H9 (cell line): ENCODE measurements at regions not wholly inside any gene's neighbourhood (a gene's known extent, or its start where the extent isn't known, plus 50 kb on each side); places are given as distances from the start of the nearest gene placed in this dataset.

Source experiments
- DNase-seq: peaks from one replicate; pipeline ENCODE4 v3.0.0-alpha.2; 2017
- H2AFZ ChIP-seq: one replicate; pipeline ENCODE4 v1.6.1; 2013; ENCODE audit warnings: mild to moderate bottlenecking, low read length, control low read depth, moderate library complexity
- H2AK5ac ChIP-seq: 2 replicates; pipeline ENCODE4 v1.6.1; 2013; ENCODE audit warnings: low read length, control low read depth, mixed read lengths; ENCODE audit not compliant: insufficient read length
- H2BK120ac ChIP-seq: one replicate; pipeline ENCODE4 v1.6.1; 2013; ENCODE audit warnings: low read depth, mild to moderate bottlenecking, low read length, control low read depth, inconsistent platforms; ENCODE audit not compliant: poor library complexity, severe bottlenecking
- H2BK12ac ChIP-seq: 2 replicates; pipeline ENCODE4 v1.6.1; 2013; ENCODE audit warnings: low read length, control low read depth, mixed read lengths, low read depth; ENCODE audit not compliant: insufficient read length
- H2BK15ac ChIP-seq: 2 replicates; pipeline ENCODE4 v1.6.1; 2013; ENCODE audit warnings: low read depth, low read length, control low read depth
- H2BK20ac ChIP-seq: one replicate; pipeline ENCODE4 v1.6.1; 2013; ENCODE audit warnings: low read depth, mild to moderate bottlenecking, low read length, control low read depth, inconsistent platforms; ENCODE audit not compliant: poor library complexity, severe bottlenecking
- H2BK5ac ChIP-seq: 2 replicates; pipeline ENCODE4 v1.6.1; 2013; ENCODE audit warnings: low read length, control low read depth, mixed read lengths; ENCODE audit not compliant: insufficient read length
- H3K14ac ChIP-seq: 2 replicates; pipeline ENCODE4 v1.6.1; 2013; ENCODE audit warnings: low read length, control low read depth; ENCODE audit not compliant: insufficient read depth
- H3K18ac ChIP-seq: 2 replicates; pipeline ENCODE4 v1.6.1; 2013; ENCODE audit warnings: low read depth, mild to moderate bottlenecking, mixed read lengths, low read length, control low read depth; ENCODE audit not compliant: insufficient read length
- H3K23ac ChIP-seq: 2 replicates; pipeline ENCODE4 v1.6.1; 2013; ENCODE audit warnings: low read length, control low read depth, mixed read lengths, low read depth; ENCODE audit not compliant: insufficient read length
- H3K23me2 ChIP-seq: 2 replicates; pipeline ENCODE4 v1.6.1; 2013; ENCODE audit warnings: low read depth, mild to moderate bottlenecking, mixed read lengths, low read length, control low read depth; ENCODE audit not compliant: insufficient read length, poor library complexity, severe bottlenecking
- H3K27ac ChIP-seq: 2 replicates; pipeline ENCODE4 v1.5.1; 2013; ENCODE audit warnings: low read length, control low read depth, mixed read lengths, low read depth; ENCODE audit not compliant: insufficient read length
- H3K27me3 ChIP-seq: 2 replicates; pipeline ENCODE4 v1.6.1; 2013; ENCODE audit warnings: low read length, control low read depth, inconsistent platforms; ENCODE audit not compliant: insufficient read depth
- H3K4ac ChIP-seq: 2 replicates; pipeline ENCODE4 v1.6.1; 2013; ENCODE audit warnings: low read depth, mild to moderate bottlenecking, control low read depth, inconsistent platforms, low read length, moderate library complexity
- H3K4me1 ChIP-seq: 2 replicates; pipeline ENCODE4 v1.6.1; 2013; ENCODE audit warnings: low read length, control low read depth, inconsistent platforms; ENCODE audit not compliant: insufficient read depth
- H3K4me2 ChIP-seq: 2 replicates; pipeline ENCODE4 v1.6.1; 2013; ENCODE audit warnings: low read length, control low read depth, mixed read lengths; ENCODE audit not compliant: insufficient read length, insufficient read depth
- H3K56ac ChIP-seq: 2 replicates; pipeline ENCODE4 v1.6.1; 2013; ENCODE audit warnings: low read depth, mild to moderate bottlenecking, mixed read lengths, low read length, control low read depth; ENCODE audit not compliant: insufficient read length
- H3K79me1 ChIP-seq: 2 replicates; pipeline ENCODE4 v1.6.1; 2013; ENCODE audit warnings: low read depth, mild to moderate bottlenecking, moderate library complexity, low read length, control low read depth, inconsistent platforms; ENCODE audit not compliant: insufficient read depth, poor library complexity, severe bottlenecking
- H3K79me2 ChIP-seq: 2 replicates; pipeline ENCODE4 v1.6.1; 2013; ENCODE audit warnings: low read length, control low read depth, inconsistent platforms; ENCODE audit not compliant: insufficient read depth
- H3K9ac ChIP-seq: 2 replicates; pipeline ENCODE4 v1.6.1; 2013; ENCODE audit warnings: low read length, control low read depth, mixed read lengths; ENCODE audit not compliant: insufficient read length; ENCODE audit errors: extremely low read depth
- H3K9me3 ChIP-seq: one replicate; pipeline ENCODE4 v1.6.1; 2013; ENCODE audit warnings: low read depth, low read length, inconsistent platforms; ENCODE audit not compliant: control insufficient read depth
- H3T11ph ChIP-seq: one replicate; pipeline ENCODE4 v1.6.1; 2013; ENCODE audit warnings: mild to moderate bottlenecking, low read length, control low read depth, inconsistent platforms
- H4K20me1 ChIP-seq: one replicate; pipeline ENCODE4 v1.6.1; 2013; ENCODE audit not compliant: control insufficient read depth, insufficient read length, insufficient read depth
- H4K5ac ChIP-seq: 2 replicates; pipeline ENCODE4 v1.6.1; 2013; ENCODE audit warnings: low read depth, mild to moderate bottlenecking, mixed read lengths, low read length, control low read depth; ENCODE audit not compliant: insufficient read length
- H4K8ac ChIP-seq: replicated peaks from 2 replicates; pipeline ENCODE4 v1.6.1; 2013; ENCODE audit warnings: low read length, control low read depth, mixed read lengths, low read depth; ENCODE audit not compliant: insufficient read length
- H4K91ac ChIP-seq: 2 replicates; pipeline ENCODE4 v1.6.1; 2013; ENCODE audit warnings: low read depth, mild to moderate bottlenecking, moderate library complexity, mixed read lengths, low read length, control low read depth; ENCODE audit not compliant: insufficient read length
- H3K27ac Mint-ChIP-seq, 3 experiments: 2 replicates in 2 of 3; 3 replicates in 1 of 3; pipeline ENCODE4 v1.8.0; 2020 to 2021; ENCODE audit warnings: mixed read lengths in 3 of 3, mild to moderate bottlenecking in 1 of 3, moderate library complexity in 1 of 3
- H3K27me3 Mint-ChIP-seq: 2 replicates; pipeline ENCODE4 v1.8.0; 2021; ENCODE audit warnings: low read depth, mild to moderate bottlenecking, moderate library complexity, mixed read lengths
- H3K36me3 Mint-ChIP-seq, 3 experiments: 2 replicates in 2 of 3; 3 replicates in 1 of 3; pipeline ENCODE4 v1.8.0; 2020 to 2021; ENCODE audit warnings: low read depth in 3 of 3, mixed read lengths in 3 of 3; ENCODE audit not compliant: insufficient read depth in 1 of 3
- H3K4me1 Mint-ChIP-seq, 2 experiments: 2 replicates each; pipeline ENCODE4 v1.8.0; 2020; ENCODE audit warnings: mixed read lengths in 2 of 2
- H3K4me3 Mint-ChIP-seq, 2 experiments: 2 replicates in 1 of 2; 3 replicates in 1 of 2; pipeline ENCODE4 v1.8.0; 2020 to 2021; ENCODE audit warnings: mild to moderate bottlenecking in 2 of 2, mixed read lengths in 2 of 2, moderate library complexity in 1 of 2
- H3K9me3 Mint-ChIP-seq, 2 experiments: 2 replicates in 1 of 2; 3 replicates in 1 of 2; pipeline ENCODE4 v1.8.0; 2020; ENCODE audit warnings: mild to moderate bottlenecking in 2 of 2, mixed read lengths in 2 of 2, moderate library complexity in 1 of 2
- WGBS: extraction: QIAGEN DNeasy Blood & Tissue Kit; methylation state at CpG from one replicate; pipeline ENCODE4 v1.1.7; 2013; ENCODE audit warnings: missing lambda C conversion rate, low lambda C conversion rate, mixed read lengths; ENCODE audit not compliant: insufficient read length; ENCODE audit errors: extremely low coverage; 5-methylcytosine and 5-hydroxymethylcytosine counted together
- TF ChIP-seq, protein P1 (sequence below): fragments of 200-600 bp; sonication (generic); conservative IDR thresholded peaks from 3 replicates; pipeline ENCODE4 v1.8.0; 2021; ENCODE audit warnings: antibody characterized with exemption, mild to moderate bottlenecking

DNA sequence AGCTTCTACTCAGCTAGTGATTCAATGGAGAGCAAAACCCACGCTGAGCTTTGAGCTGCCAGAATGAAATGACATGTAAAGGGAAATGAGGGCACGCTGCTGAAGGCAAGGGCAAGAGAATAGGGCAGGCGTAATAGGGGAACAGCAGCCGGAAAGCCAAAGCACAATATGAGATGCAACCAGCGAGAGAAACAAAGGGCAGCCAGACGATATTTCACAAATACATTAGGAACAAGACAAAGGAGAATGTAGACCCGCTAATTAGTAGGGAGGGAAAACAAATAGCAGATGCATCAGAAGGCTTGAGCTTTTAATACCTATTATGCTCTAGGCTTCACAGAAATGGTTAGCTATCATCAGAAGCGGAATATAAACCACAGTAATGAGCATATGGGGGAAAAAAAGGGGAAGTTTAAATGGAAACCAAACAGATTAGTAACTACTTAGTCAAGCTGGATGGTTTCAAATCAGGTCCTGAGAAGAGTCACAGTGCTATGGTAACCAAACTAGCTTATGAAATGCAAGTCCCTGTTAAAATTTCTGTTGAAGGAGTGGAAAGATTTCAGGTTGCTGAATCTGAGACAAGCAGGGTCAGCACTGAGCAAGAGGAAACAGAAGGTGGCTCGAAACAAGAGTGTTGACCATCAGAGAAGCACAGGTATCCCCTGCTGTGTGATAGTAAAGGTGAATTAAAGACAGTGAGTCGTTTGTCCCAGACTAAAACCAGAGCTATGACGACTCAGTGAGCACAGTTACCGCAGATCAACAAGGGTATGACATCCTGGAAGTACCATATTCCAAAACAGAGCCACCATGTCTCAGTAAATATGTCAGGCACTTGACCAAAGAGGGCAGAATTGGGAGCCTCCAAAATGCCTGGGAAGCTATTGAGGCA, 496.9 kb upstream of the CELF2 start:
- no peak overlapping the region for H2BK15ac ChIP-seq
- H3K4me2 ChIP-seq: no peak overlapping the region
- no peak overlapping the region for H4K91ac ChIP-seq
- H4K20me1 ChIP-seq: no peaks in the 10 kb centered on the region
- no peak overlapping the region for H2AFZ ChIP-seq
- no peaks in the 10 kb centered on the region for H3K36me3 Mint-ChIP-seq
- H3K56ac ChIP-seq: no peak overlapping the region
- H3K4me1 Mint-ChIP-seq: peaks cover 5 to 16% of the 10 kb centered on the region in 2 experiments
- no peak overlapping the region for H4K8ac ChIP-seq
- no peak for DNase-seq
- H3K79me1 ChIP-seq: no peaks in the 10 kb centered on the region
- peaks cover 7% of the 10 kb centered on the region for H3K27me3 Mint-ChIP-seq
- H3K4me3 Mint-ChIP-seq: no peak overlapping the region
- H3K27ac ChIP-seq: no peak overlapping the region
- no peak overlapping the region for H3K18ac ChIP-seq
- TF ChIP-seq, protein P1, sequence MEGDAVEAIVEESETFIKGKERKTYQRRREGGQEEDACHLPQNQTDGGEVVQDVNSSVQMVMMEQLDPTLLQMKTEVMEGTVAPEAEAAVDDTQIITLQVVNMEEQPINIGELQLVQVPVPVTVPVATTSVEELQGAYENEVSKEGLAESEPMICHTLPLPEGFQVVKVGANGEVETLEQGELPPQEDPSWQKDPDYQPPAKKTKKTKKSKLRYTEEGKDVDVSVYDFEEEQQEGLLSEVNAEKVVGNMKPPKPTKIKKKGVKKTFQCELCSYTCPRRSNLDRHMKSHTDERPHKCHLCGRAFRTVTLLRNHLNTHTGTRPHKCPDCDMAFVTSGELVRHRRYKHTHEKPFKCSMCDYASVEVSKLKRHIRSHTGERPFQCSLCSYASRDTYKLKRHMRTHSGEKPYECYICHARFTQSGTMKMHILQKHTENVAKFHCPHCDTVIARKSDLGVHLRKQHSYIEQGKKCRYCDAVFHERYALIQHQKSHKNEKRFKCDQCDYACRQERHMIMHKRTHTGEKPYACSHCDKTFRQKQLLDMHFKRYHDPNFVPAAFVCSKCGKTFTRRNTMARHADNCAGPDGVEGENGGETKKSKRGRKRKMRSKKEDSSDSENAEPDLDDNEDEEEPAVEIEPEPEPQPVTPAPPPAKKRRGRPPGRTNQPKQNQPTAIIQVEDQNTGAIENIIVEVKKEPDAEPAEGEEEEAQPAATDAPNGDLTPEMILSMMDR: no peak
- no peak overlapping the region for H2BK12ac ChIP-seq
- no peak overlapping the region for H3K4ac ChIP-seq
- H4K5ac ChIP-seq: no peak overlapping the region
- H3K79me2 ChIP-seq: no peaks in the 10 kb centered on the region
- no peak overlapping the region for H2BK120ac ChIP-seq
- no peaks in the 10 kb centered on the region for H3K9me3 Mint-ChIP-seq
- no peaks in the 10 kb centered on the region for H3K27me3 ChIP-seq
- H3K4me1 ChIP-seq: no peaks in the 10 kb centered on the region
- H3K23ac ChIP-seq: no peak overlapping the region
- no peak overlapping the region for H2BK20ac ChIP-seq
- H3T11ph ChIP-seq: no peak overlapping the region
- WGBS: no CpG with 5 or more reads among the region's 12 CpGs
- no peaks in the 10 kb centered on the region for H3K9me3 ChIP-seq
- H3K27ac Mint-ChIP-seq: no peak overlapping the region
- H2BK5ac ChIP-seq: no peak overlapping the region
- no peaks in the 10 kb centered on the region for H3K23me2 ChIP-seq
- no peak overlapping the region for H2AK5ac ChIP-seq
- no peak overlapping the region for H3K9ac ChIP-seq
- H3K14ac ChIP-seq: no peak overlapping the region
